GM12873 (cell line): ENCODE measurements at regions not wholly inside any gene's neighbourhood (a gene's known extent, or its start where the extent isn't known, plus 50 kb on each side); places are given as distances from the start of the nearest gene placed in this dataset.

Experiments
- TF ChIP-seq, protein P1 (sequence below): IDR thresholded peaks from 2 replicates; pipeline ENCODE4 v1.5.1; 2012; ENCODE audit warnings: low read depth, mild to moderate bottlenecking, moderate library complexity, low read length, control low read depth; ENCODE audit not compliant: insufficient read depth; ENCODE audit errors: missing control alignments

DNA sequence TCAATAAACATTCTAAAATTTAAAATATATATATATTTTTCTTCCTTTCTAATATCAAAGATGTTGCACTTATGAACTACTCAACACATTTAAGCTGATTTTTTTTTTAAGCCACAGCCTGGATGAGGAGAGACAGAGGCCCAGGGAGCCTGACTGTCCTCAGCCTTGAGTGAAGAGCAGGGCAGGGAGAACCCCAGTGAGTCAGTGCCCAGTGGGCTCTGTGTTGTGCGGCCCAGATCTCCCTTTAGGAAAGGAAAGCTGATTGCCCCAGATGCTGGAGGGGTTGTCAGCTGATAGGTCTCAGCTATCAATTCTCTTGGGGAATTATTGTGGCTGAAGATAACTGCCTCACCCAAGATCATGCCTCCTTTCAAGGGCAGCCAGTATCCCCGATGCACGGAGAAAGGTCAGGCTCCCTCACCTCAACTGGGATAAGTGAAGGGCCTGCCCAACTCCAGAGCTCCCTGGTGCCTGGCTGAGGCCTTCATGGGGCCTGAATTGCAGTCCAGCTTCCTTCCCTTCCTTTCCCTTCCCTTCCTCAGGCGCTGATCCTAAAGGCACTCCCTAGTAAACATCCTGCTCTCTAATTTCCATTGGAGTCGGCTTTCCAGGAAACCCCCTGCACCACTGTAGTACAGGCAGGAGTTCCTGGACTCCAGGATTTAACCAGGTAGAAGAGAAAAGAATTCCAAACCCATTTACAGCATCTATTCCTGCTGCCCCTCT lies 106.9 kb upstream of the ATL2 start:
- TF ChIP-seq, protein P1, sequence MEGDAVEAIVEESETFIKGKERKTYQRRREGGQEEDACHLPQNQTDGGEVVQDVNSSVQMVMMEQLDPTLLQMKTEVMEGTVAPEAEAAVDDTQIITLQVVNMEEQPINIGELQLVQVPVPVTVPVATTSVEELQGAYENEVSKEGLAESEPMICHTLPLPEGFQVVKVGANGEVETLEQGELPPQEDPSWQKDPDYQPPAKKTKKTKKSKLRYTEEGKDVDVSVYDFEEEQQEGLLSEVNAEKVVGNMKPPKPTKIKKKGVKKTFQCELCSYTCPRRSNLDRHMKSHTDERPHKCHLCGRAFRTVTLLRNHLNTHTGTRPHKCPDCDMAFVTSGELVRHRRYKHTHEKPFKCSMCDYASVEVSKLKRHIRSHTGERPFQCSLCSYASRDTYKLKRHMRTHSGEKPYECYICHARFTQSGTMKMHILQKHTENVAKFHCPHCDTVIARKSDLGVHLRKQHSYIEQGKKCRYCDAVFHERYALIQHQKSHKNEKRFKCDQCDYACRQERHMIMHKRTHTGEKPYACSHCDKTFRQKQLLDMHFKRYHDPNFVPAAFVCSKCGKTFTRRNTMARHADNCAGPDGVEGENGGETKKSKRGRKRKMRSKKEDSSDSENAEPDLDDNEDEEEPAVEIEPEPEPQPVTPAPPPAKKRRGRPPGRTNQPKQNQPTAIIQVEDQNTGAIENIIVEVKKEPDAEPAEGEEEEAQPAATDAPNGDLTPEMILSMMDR, result no peak

DNA sequence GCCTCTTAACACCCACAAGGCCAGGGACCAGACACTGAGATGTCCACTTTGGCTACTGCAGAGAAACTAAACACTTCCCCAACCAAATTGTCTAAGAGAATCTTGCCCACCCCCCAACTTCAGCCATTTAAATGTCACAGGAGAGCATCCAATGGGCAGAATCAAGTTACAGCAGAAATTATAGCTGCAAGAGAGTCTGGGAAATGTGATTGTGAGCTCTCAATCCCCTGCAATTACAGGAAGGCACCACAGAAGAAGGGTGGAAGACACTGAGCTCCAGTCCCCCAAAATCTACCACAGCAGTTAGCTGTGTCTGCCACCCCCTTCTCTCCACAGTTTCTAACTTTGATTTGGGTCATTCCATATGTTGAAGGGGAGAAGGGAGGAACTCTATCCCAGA lies 103.5 kb upstream of the ATL2 start:
- TF ChIP-seq, protein P1, result no peak

DNA sequence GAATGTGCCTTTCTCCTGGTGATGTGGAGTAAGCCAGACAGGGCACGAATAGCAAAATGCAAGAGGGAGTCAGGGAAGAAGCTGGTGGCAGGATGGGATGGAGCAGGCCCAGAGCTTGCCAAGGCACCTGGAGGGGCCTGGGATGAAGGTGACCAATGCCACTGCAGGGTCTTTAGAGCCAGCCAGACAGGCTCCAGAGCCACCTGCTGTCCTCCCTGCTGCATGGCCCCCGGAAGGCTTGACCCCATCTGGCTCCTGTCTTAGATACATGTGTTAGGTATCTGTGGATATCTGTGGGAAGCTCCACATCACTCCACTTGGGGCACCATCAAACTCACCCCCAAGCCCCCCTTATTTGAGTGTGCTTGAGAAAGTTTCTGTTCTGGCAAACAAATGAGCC lies 99.9 kb upstream of the ATL2 start:
- TF ChIP-seq, protein P1, result no peak

DNA sequence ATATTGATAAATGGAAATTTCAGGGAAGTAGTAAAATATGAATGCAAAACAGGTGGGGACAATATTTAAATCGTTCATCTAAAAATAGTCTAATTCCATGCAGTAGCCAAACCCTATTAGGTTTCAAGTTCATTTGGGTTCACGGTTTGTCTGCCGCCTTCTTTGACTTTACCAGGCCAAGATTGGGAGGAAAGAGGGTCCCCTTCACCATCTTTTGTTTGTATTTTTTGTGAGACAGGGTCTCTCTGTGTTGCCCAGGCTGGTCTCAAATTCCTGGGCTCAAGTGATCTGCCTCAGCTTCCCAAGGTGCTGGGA lies 98.5 kb upstream of the ATL2 start:
- TF ChIP-seq, protein P1, result no peak

DNA sequence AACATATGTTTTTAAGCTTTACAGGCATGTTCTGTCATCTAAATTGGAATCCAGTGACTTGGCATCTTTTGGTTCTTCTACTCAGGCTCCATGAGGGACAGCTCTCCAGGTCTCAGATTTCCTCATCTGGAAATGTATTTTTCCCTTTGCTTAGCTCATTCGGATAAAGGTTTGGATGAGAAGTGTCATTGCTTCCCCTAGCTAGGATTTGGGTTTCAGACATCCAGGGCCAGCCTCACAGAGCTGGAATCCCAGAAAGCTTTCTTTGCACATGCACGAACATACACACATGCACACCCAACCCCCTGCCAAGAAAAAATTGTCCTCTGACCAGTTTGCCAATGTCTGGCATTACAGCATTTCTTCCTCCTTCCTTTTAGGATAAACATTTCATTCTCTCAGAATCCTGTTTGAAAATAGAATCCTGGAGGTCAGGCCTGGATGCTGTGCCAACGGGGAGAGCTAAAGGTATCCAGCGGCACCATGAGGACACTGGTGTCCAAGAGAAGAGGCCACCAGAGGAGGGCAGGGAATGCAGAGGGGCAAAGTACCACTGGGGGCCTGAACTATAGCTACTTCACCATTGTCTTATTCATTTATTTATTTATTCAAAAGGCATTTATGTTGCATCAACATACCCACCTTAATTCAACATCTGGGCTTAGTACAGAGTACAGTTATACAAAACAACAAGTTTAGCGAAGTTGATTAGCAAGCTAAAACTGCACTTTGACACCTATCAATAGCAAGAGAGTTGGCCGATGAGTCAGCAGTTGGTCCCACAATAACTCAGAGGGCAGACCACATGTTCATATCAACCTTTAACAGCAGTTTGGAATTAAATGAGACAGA lies 97.9 kb upstream of the ATL2 start:
- TF ChIP-seq, protein P1, result no peak

DNA sequence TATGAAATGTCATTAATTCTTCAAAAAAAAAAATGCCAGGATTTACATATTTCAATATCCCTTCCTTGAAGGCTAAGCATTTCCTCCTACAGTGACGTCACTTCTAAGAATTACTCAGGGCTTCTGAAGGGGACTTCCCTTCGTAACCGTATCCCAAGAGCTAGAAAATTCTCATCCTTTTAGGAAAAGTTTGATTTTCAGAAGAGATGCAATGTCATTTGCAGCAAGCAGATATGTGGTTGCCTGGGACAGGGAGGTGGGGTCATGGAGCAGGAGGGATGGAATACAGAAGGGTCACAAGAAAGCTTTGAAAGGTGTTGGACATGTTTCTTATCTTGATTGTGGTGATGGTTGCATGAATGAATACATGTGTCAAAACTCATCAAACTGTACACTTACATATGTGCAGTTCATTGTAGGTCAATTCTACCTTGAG lies 97.0 kb upstream of the ATL2 start:
- TF ChIP-seq, protein P1, result no peak

DNA sequence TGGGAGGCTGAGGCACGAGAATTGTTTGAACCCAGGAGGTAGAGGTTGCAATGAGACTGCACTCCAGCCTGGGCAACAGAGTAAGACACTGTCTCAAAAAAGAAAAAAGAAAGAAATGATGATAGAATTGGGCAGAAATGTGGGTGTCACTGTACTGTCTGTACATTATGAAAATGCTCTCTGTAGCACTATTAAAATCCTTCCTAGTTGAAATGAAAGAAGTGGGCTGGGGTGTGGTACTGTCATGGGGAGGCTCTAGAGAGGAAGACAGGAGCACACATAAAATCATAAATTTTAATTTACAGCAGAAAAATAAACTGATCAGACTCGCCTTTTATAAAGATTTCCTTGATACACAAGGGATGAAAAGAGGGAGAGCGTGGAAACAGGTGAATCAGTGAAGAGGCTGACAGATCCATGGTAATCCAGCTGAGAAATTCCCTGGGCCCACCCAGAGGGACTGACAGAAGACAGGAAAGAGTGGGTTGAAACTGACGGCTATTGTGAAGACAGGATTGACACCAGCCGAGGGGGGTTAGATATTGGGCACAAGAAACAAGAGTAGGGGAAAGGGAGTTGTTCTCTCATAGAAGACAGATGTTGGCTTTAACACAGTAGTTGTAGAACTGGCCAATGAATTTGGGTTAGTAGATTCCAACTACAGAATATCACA lies 96.4 kb upstream of the ATL2 start:
- TF ChIP-seq, protein P1, result no peak
